Prostate gland (tissue), 2 donors: ENCODE measurements at regions not wholly inside any gene's neighbourhood (a gene's known extent, or its start where the extent isn't known, plus 50 kb on each side); places are given as distances from the start of the nearest gene placed in this dataset.

Source experiments
- POLR2A ChIP-seq: fragments of 450-650 bp; IDR thresholded peaks from one replicate; pipeline ENCODE4 v1.6.1; 2016; ENCODE audit warnings: antibody characterized with exemption, mild to moderate bottlenecking
- POLR2AphosphoS5 ChIP-seq: sonication (generic); formaldehyde crosslinking; IDR thresholded peaks from one replicate; pipeline ENCODE4 v1.6.1; 2017; ENCODE audit warnings: antibody characterized with exemption
- TF ChIP-seq, protein P1 (sequence below), 4 experiments: fragments of 200-600 bp in 2 of 4; fragments of 450-650 bp in 2 of 4; sonication (generic) in 2 of 4; IDR thresholded peaks; 1 replicate in 3 of 4; 2 replicates in 1 of 4; pipeline ENCODE4 v1.5.1; 2016 to 2019; ENCODE audit warnings: antibody characterized with exemption in 4 of 4, mild to moderate bottlenecking in 2 of 4, moderate library complexity in 2 of 4

DNA sequence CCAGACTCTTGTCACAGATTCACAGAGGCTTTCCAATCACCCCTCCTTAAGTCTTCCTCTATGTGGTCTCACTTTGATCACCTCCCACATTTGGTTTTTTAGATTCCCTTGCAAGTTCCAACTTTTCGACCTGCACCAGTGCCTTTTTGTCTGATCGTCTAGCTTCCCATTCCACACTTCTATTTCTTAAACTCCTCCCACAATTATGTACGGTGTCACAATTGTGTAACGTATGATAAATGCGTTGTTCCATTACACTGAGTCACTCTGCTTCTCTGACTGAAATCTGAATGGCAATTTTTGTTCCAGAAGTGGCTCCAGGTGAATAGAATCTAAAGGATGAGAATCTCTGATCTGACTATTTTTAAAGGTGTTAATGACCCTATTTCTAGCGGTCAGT lies 320.1 kb downstream of the LMX1A start:
- TF ChIP-seq, protein P1, sequence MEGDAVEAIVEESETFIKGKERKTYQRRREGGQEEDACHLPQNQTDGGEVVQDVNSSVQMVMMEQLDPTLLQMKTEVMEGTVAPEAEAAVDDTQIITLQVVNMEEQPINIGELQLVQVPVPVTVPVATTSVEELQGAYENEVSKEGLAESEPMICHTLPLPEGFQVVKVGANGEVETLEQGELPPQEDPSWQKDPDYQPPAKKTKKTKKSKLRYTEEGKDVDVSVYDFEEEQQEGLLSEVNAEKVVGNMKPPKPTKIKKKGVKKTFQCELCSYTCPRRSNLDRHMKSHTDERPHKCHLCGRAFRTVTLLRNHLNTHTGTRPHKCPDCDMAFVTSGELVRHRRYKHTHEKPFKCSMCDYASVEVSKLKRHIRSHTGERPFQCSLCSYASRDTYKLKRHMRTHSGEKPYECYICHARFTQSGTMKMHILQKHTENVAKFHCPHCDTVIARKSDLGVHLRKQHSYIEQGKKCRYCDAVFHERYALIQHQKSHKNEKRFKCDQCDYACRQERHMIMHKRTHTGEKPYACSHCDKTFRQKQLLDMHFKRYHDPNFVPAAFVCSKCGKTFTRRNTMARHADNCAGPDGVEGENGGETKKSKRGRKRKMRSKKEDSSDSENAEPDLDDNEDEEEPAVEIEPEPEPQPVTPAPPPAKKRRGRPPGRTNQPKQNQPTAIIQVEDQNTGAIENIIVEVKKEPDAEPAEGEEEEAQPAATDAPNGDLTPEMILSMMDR (IDR thresholded peaks at IDR 0.05), result no peak
- TF ChIP-seq POLR2A (no peak), POLR2AphosphoS5 (no peak)
